CD4-positive, alpha-beta T cell treated with Interleukin-2 at 100 ng/mL for 4 hours (primary cell): ENCODE measurements at regions not wholly inside any gene's neighbourhood (a gene's known extent, or its start where the extent isn't known, plus 50 kb on each side); places are given as distances from the start of the nearest gene placed in this dataset.
"Not testable (repeated sequence)": the region's sequence is repeated elsewhere in the genome, so short reads cannot be mapped to it uniquely, and the experiment has no call there.

ENCODE experiments used
- DNase-seq: peaks from one replicate; pipeline ENCODE4 v3.0.0-alpha.2; 2020; ENCODE audit warnings: low spot score

- no peak for DNase-seq
Observed at GRCh38 chr5:57884346-57885102, 401.9 kb upstream of the ACTBL2 start.

GRCh38 chr5:57880216-57880615 lies 397.6 kb upstream of the ACTBL2 start:
- no peak for DNase-seq

GRCh38 chr5:57878301-57878722 lies 395.7 kb upstream of the ACTBL2 start:
- no peak for DNase-seq

- DNase-seq: no peak
Observed at GRCh38 chr5:57871496-57871895, 388.9 kb upstream of the ACTBL2 start.

GRCh38 chr5:57870267-57870666 lies 387.7 kb upstream of the ACTBL2 start:
- not testable (repeated sequence) for DNase-seq

- DNase-seq: no peak
Observed at GRCh38 chr5:57863661-57864060, 381.1 kb upstream of the ACTBL2 start.

GRCh38 chr5:57862942-57863341 lies 380.3 kb upstream of the ACTBL2 start:
- no peak for DNase-seq

GRCh38 chr5:57862471-57862911 lies 379.9 kb upstream of the ACTBL2 start:
- DNase-seq: no peak

GRCh38 chr5:57859626-57860025 lies 377.0 kb upstream of the ACTBL2 start:
- no peak for DNase-seq

GRCh38 chr5:57858905-57859304 lies 376.3 kb upstream of the ACTBL2 start:
- no peak for DNase-seq

GRCh38 chr5:57857696-57858095 lies 375.1 kb upstream of the ACTBL2 start:
- no peak for DNase-seq

GRCh38 chr5:57855831-57856230 lies 373.2 kb upstream of the ACTBL2 start:
- DNase-seq: no peak

GRCh38 chr5:57853929-57854697 lies 371.5 kb upstream of the ACTBL2 start:
- no peak for DNase-seq

- no peak for DNase-seq
Observed at GRCh38 chr5:57850109-57850508, 367.5 kb upstream of the ACTBL2 start.

- no peak for DNase-seq
Observed at GRCh38 chr5:57845025-57845424, 362.4 kb upstream of the ACTBL2 start.

GRCh38 chr5:57844410-57844809 lies 361.8 kb upstream of the ACTBL2 start:
- DNase-seq: no peak

GRCh38 chr5:57843059-57843367 lies 360.4 kb upstream of the ACTBL2 start:
- no peak for DNase-seq

- DNase-seq: no peak
Observed at GRCh38 chr5:57842364-57843058, 359.9 kb upstream of the ACTBL2 start.

- no peak for DNase-seq
Observed at GRCh38 chr5:57841676-57842363, 359.2 kb upstream of the ACTBL2 start.

GRCh38 chr5:57839437-57840079 lies 356.9 kb upstream of the ACTBL2 start:
- no peak for DNase-seq

- DNase-seq: no peak
Observed at GRCh38 chr5:57839025-57839424, 356.4 kb upstream of the ACTBL2 start.

- no peak for DNase-seq
Observed at GRCh38 chr5:57836921-57837320, 354.3 kb upstream of the ACTBL2 start.
